GM10266 (cell line): ENCODE measurements at regions not wholly inside any gene's neighbourhood (a gene's known extent, or its start where the extent isn't known, plus 50 kb on each side); places are given as distances from the start of the nearest gene placed in this dataset.
"Not testable (repeated sequence)": the region's sequence is repeated elsewhere in the genome, so short reads cannot be mapped to it uniquely, and the experiment has no call there.

Experiments
- DNase-seq: peaks from one replicate; pipeline ENCODE4 v3.0.0; 2012; ENCODE audit errors: extremely low spot score
- TF ChIP-seq, protein P1 (sequence below): IDR thresholded peaks from 2 replicates; pipeline ENCODE4 v1.5.1; 2012; ENCODE audit warnings: mild to moderate bottlenecking, low read depth; ENCODE audit not compliant: control insufficient read depth, insufficient read depth; ENCODE audit errors: missing control alignments

DNA sequence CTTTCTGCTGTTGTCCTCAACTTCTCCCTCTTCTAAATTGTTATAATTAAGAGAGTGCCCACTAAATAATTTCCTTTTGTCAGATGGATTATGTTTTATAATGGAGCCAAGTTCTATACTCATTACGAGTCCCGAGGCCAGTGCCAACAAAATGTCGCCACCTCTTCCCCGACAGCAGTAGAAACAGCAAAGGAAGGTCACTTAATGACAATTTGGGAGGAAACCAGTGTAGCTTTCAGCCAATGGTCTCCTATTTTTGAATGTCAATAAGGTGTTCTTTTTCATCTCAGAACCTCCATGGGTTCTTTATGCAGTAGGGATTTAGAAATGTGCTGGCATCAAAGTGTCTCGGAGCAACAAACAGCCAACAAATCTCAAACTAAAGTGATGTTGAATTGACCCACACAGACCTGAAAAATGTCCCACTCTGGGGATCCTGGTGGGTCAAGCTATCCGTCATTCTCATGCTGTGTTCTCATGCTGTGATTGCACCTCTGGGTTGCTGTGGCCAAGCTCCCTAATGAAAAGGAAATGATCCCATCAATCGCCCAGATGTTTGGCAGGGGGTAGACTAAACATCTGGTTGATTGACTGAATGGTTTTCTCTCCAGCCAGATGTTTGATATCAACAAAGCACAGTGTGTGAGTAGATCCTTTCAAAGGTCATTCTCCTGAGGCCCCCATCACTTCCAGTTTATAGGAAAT is 291.9 kb downstream of the DMAC1 start:
- TF ChIP-seq, protein P1, sequence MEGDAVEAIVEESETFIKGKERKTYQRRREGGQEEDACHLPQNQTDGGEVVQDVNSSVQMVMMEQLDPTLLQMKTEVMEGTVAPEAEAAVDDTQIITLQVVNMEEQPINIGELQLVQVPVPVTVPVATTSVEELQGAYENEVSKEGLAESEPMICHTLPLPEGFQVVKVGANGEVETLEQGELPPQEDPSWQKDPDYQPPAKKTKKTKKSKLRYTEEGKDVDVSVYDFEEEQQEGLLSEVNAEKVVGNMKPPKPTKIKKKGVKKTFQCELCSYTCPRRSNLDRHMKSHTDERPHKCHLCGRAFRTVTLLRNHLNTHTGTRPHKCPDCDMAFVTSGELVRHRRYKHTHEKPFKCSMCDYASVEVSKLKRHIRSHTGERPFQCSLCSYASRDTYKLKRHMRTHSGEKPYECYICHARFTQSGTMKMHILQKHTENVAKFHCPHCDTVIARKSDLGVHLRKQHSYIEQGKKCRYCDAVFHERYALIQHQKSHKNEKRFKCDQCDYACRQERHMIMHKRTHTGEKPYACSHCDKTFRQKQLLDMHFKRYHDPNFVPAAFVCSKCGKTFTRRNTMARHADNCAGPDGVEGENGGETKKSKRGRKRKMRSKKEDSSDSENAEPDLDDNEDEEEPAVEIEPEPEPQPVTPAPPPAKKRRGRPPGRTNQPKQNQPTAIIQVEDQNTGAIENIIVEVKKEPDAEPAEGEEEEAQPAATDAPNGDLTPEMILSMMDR = no peak
- DNase-seq = no peak

DNA sequence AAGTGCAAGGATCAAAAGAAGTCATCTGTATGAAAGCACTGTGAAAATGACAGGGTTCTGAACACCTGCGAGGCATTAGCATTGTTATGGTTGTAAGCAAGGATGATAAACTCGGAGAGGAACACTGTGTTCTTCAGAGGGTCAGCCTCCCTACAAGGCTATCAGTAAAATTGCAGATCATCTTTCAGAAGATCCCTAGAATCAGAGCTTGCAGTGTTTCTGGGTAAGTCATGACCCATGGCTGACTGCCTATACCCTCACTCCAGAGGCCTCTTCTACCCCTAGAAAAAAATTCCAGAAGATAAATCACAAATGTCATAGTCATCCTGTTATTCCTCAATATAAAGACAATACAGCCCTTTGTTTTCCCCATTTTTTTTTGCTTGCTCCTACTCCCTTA is 292.6 kb downstream of the DMAC1 start:
- no peak for DNase-seq
- TF ChIP-seq, protein P1 = no peak

DNA sequence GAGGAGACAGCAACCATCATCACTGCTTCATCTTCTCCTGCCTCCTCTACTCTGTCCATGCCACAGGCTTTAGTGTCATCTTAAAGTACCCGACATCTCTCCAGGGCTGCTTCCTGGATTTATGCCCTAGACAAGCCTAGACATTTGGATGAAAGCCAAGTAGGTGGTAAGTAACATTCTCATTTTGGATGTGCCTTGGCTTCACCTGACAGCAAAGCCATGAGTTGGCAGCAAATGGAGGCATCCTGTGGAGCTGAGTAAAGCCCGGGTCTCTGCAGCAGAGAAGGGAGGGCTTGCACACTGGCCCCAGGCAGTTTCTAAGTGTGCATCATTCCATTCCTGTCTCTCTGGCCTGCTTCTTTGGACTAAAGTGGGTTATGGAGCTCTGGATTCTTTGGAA is 299.1 kb downstream of the DMAC1 start:
- DNase-seq = no peak
- TF ChIP-seq, protein P1 = no peak

DNA sequence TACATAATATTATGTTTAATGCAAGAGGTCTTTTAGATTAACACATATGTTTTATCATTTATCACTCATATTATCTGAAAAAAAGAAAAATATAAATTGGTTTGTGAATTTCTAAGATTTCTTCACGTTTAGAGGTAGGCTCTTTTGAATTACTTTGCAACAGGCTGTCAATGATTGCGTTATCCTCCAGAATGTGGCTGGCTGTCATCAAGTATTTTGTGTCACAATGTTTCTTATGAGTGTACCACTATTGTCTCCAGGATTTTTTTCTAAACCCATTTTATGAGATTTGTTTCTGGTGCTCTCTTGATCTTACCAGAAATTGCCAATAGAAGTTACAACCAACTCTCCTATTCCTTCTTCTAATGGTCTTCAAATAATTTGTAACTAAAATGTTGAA is 307.9 kb downstream of the DMAC1 start:
- TF ChIP-seq, protein P1 = no peak
- DNase-seq = no peak

DNA sequence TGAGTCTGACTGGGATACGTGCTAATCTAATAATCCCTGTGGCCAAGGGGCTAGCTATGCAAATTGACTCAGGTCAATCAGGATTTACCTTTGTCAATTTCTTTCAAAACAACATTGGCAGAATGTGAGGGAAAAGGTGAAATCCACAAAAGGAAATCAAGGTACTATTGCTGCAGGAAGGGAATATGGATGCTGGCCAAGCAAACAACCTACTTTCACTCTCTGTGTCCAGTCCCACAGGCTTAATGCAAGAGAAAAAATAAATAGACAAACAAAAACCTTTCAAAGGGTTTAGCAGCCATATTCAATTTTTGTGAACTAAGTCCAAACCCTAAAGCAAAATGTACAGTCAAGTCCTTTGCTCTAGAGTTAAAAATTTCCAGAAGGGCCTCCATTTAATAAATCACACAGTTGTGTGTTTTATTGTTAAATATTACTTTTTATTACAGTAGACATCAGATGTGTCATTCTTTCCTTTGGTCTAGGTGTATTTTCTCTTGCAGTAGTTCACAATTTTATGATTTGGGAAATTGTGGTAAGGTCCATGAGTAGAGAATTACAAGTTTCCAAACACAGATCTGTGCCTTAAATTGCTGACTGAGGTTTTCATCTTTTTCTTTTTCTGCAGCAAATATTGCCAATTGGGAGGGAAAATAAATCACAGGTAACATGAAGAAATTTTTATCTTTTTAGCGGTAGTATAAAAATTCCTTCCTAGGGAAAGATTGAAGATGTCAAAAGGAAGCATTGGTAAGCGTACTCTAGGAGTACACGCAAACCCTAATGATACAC is 309.1 kb downstream of the DMAC1 start:
- TF ChIP-seq, protein P1 = no peak
- DNase-seq = no peak

DNA sequence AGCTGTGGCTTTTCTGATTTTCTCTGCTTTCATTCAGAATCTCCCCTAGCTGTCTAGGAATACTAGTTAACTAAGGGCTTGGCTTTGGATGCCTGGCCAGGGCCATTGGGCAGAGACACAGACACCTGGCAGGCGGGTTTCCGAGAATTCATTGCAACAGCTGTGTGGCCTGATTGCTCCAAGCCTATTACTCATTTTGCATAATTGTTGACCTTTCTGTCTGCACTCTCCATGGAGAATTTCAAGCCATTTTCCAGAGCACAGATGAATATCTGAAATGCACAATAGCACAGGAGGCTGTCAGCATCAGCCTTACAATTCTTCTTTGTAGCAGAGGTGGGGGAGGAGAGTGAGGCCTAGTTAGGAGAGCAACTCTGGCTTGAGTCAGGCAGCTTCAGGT is 310.5 kb downstream of the DMAC1 start:
- DNase-seq = no peak
- TF ChIP-seq, protein P1 = no peak

DNA sequence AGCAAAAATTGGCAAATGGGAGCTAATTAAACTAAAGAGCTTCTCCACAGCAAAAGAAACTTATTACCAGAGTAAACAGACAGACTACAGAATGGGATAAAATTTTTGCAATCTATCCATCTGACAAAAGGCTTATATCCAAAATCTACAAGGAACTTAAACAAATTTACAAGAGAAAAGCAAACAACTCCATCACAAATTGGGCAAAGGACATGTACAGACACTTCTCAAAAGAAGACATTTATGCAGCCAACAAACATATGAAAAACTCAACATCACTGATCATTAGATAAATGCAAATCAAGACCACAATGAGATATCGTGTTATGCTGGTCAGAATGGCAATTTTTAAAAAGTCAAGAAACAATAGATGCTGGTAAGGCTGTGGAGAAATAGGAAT is 315.6 kb downstream of the DMAC1 start:
- not testable (repeated sequence) for DNase-seq
